Bronchial epithelial cell (primary cell): ENCODE measurements at regions not wholly inside any gene's neighbourhood (a gene's known extent, or its start where the extent isn't known, plus 50 kb on each side); places are given as distances from the start of the nearest gene placed in this dataset.

Experiments
- DNase-seq: peaks from one replicate; pipeline ENCODE4 v3.0.0-alpha.2; 2010; ENCODE audit warnings: low read depth
- FAIRE-seq: peaks from 2 replicates; lab custom pipeline; 2011; peaks lifted over from hg19 to GRCh38; lab: Jason Lieb, UNC
- H3K27me3 ChIP-seq: 2 replicates; pipeline ENCODE4 v1.5.1; 2011; ENCODE audit warnings: low read length; ENCODE audit not compliant: control insufficient read depth, insufficient read depth
- H3K36me3 ChIP-seq: 2 replicates; pipeline ENCODE4 v1.5.1; 2011; ENCODE audit warnings: low read length; ENCODE audit not compliant: control insufficient read depth, insufficient read depth
- H3K4me3 ChIP-seq: 2 replicates; pipeline ENCODE4 v1.5.1; 2011; ENCODE audit warnings: mild to moderate bottlenecking, low read depth, low read length, control low read depth
- CTCF ChIP-seq: IDR thresholded peaks from 2 replicates; pipeline ENCODE4 v1.5.1; 2011; ENCODE audit warnings: mild to moderate bottlenecking, moderate library complexity, low read length, control low read depth, inconsistent platforms; ENCODE audit not compliant: insufficient read depth, severe bottlenecking

GRCh38 chr12:46942579-46942978 is 116.8 kb upstream of the SLC38A4 start:
- H3K36me3 ChIP-seq: no peaks in the 10 kb centered on the region
- no peak overlapping the region for H3K4me3 ChIP-seq
- no peak for TF ChIP-seq CTCF
- no peaks in the 10 kb centered on the region for H3K27me3 ChIP-seq
- FAIRE-seq (peak; percentile 91), DNase-seq (peak; percentile 89)

GRCh38 chr12:46944088-46944487 is 118.3 kb upstream of the SLC38A4 start:
- Histone ChIP-seq H3K36me3 (no peaks in the 10 kb centered on the region), H3K4me3 (no peak overlapping the region), H3K27me3 (no peaks in the 10 kb centered on the region)
- no peak for FAIRE-seq
- peak; percentile 81 for DNase-seq
- TF ChIP-seq CTCF: peak; percentile 32

GRCh38 chr12:46944771-46945170 is 119.0 kb upstream of the SLC38A4 start:
- no peak for TF ChIP-seq CTCF
- H3K4me3 ChIP-seq: no peak overlapping the region
- FAIRE-seq (no peak), DNase-seq (no peak)
- no peaks in the 10 kb centered on the region for H3K36me3 ChIP-seq
- no peaks in the 10 kb centered on the region for H3K27me3 ChIP-seq

- no peak overlapping the region for H3K4me3 ChIP-seq
- no peaks in the 10 kb centered on the region for H3K27me3 ChIP-seq
- no peak for TF ChIP-seq CTCF
- FAIRE-seq (no peak), DNase-seq (no peak)
- H3K36me3 ChIP-seq: no peaks in the 10 kb centered on the region
Observed at GRCh38 chr12:46945591-46945990, 119.8 kb upstream of the SLC38A4 start.

- Histone ChIP-seq H3K36me3 (no peaks in the 10 kb centered on the region), H3K27me3 (no peaks in the 10 kb centered on the region), H3K4me3 (no peak overlapping the region)
- peak; percentile 85 for DNase-seq
- TF ChIP-seq CTCF: no peak
- no peak for FAIRE-seq
Observed at GRCh38 chr12:46946137-46946536, 120.3 kb upstream of the SLC38A4 start.

- TF ChIP-seq CTCF: no peak
- H3K4me3 ChIP-seq: no peak overlapping the region
- FAIRE-seq: no peak
Observed at GRCh38 chr12:46948936-46949545, 123.2 kb upstream of the SLC38A4 start.

More at GRCh38 chr12:46948936-46949545, 123.2 kb upstream of the SLC38A4 start:
- Histone ChIP-seq H3K36me3 (no peaks in the 10 kb centered on the region), H3K27me3 (no peaks in the 10 kb centered on the region)
- no peak for DNase-seq
